Liver (tissue), 8 donors: ENCODE measurements at regions not wholly inside any gene's neighbourhood (a gene's known extent, or its start where the extent isn't known, plus 50 kb on each side); places are given as distances from the start of the nearest gene placed in this dataset.
A peak's percentile ranks its signal among the peaks of the same experiment; 100 is the strongest.

Source experiments
- DNase-seq: peaks from one replicate; pipeline ENCODE4 v3.0.0-alpha.2; 2017; ENCODE audit warnings: low spot score
- H3K27ac ChIP-seq, 2 donors: one replicate each; pipeline ENCODE4 v1.7.0; 2013; ENCODE audit warnings: inconsistent platforms in 2 of 2, low read length in 2 of 2, control low read depth in 1 of 2, low read depth in 1 of 2, mild to moderate bottlenecking in 1 of 2
- H3K27me3 ChIP-seq, 4 donors: one replicate each; pipeline versions ENCODE4 v1.6.1 to v1.7.0; 2013; ENCODE audit warnings: low read length in 3 of 4, inconsistent platforms in 1 of 4, mild to moderate bottlenecking in 1 of 4, moderate library complexity in 1 of 4; ENCODE audit not compliant: control insufficient read depth in 4 of 4, insufficient read depth in 4 of 4
- H3K36me3 ChIP-seq, 4 donors: one replicate each; pipeline versions ENCODE4 v1.6.1 to v1.7.0; 2013; ENCODE audit warnings: low read length in 3 of 4, mild to moderate bottlenecking in 3 of 4, low read depth in 1 of 4, moderate library complexity in 1 of 4; ENCODE audit not compliant: control insufficient read depth in 4 of 4, insufficient read depth in 3 of 4
- H3K4me1 ChIP-seq, 4 donors: one replicate each; pipeline versions ENCODE4 v1.6.1 to v1.7.0; 2013; ENCODE audit warnings: low read length in 3 of 4, mild to moderate bottlenecking in 3 of 4, moderate library complexity in 1 of 4; ENCODE audit not compliant: control insufficient read depth in 4 of 4, insufficient read depth in 4 of 4
- H3K4me3 ChIP-seq, 3 donors: one replicate each; pipeline versions ENCODE4 v1.6.1 to v1.7.0; 2013; ENCODE audit warnings: low read length in 3 of 3, control low read depth in 1 of 3, low read depth in 1 of 3, mild to moderate bottlenecking in 1 of 3
- H3K9ac ChIP-seq, 2 donors: one replicate each; pipeline ENCODE4 v1.7.0; 2013; ENCODE audit warnings: low read length in 2 of 2, mild to moderate bottlenecking in 2 of 2, moderate library complexity in 2 of 2, control low read depth in 1 of 2, low read depth in 1 of 2
- H3K9me3 ChIP-seq, 4 donors: one replicate each; pipeline versions ENCODE4 v1.6.1 to v1.7.0; 2013; ENCODE audit warnings: low read length in 3 of 4; ENCODE audit not compliant: control insufficient read depth in 4 of 4
- FOXA1 ChIP-seq: IDR thresholded peaks from 2 replicates; pipeline ENCODE4 v1.6.1; 2016; ENCODE audit warnings: antibody characterized with exemption
- GABPA ChIP-seq, 2 donors: IDR thresholded peaks in 1 of 2; conservative IDR thresholded peaks in 1 of 2; 2 replicates each; pipeline ENCODE4 v1.6.1; 2016; ENCODE audit warnings: antibody characterized with exemption in 2 of 2, mild to moderate bottlenecking in 1 of 2, moderate library complexity in 1 of 2
- HNF4A ChIP-seq, 2 donors: conservative IDR thresholded peaks; 2 replicates each; pipeline ENCODE4 v1.6.1; 2016; ENCODE audit warnings: antibody characterized with exemption in 2 of 2, mild to moderate bottlenecking in 2 of 2
- NR2F2 ChIP-seq: IDR thresholded peaks from 2 replicates; pipeline ENCODE4 v1.6.1; 2016; ENCODE audit warnings: antibody characterized with exemption
- RAD21 ChIP-seq, 2 donors: IDR thresholded peaks; 2 replicates each; pipeline ENCODE4 v1.6.1; 2016; ENCODE audit warnings: antibody characterized with exemption in 2 of 2, mild to moderate bottlenecking in 2 of 2
- REST ChIP-seq: IDR thresholded peaks from 2 replicates; pipeline ENCODE4 v1.6.1; 2016; ENCODE audit warnings: antibody characterized with exemption, mild to moderate bottlenecking
- RXRA ChIP-seq, 2 donors: IDR thresholded peaks; 2 replicates each; pipeline ENCODE4 v1.6.1; 2017 to 2018; ENCODE audit warnings: antibody characterized with exemption in 2 of 2, mild to moderate bottlenecking in 1 of 2
- TAF1 ChIP-seq: conservative IDR thresholded peaks from 2 replicates; pipeline ENCODE4 v1.6.1; 2016; ENCODE audit warnings: antibody characterized with exemption, mild to moderate bottlenecking
- YY1 ChIP-seq: IDR thresholded peaks from 2 replicates; pipeline ENCODE4 v1.6.1; 2016; ENCODE audit warnings: antibody characterized with exemption, mild to moderate bottlenecking
- WGBS: extraction: QIAGEN DNeasy Blood & Tissue Kit; methylation state at CpG from one replicate; pipeline ENCODE4 v1.1.7; 2013; 5-methylcytosine and 5-hydroxymethylcytosine counted together
- TF ChIP-seq, protein P1 (sequence below): IDR thresholded peaks from 2 replicates; pipeline ENCODE4 v1.6.1; 2016; ENCODE audit warnings: antibody characterized with exemption
- TF ChIP-seq, protein P2 (sequence below): fragments of 150-350 bp; IDR thresholded peaks from 2 replicates; pipeline ENCODE4 v1.5.1; 2017; ENCODE audit warnings: improper control_type of control experiment, low read depth, low read length; ENCODE audit not compliant: missing input control
- donor health status: healthy.
- donor health status: healthy.
- donor health status: healthy.
- donor health status: healthy.
- donor health status: healthy.

DNA sequence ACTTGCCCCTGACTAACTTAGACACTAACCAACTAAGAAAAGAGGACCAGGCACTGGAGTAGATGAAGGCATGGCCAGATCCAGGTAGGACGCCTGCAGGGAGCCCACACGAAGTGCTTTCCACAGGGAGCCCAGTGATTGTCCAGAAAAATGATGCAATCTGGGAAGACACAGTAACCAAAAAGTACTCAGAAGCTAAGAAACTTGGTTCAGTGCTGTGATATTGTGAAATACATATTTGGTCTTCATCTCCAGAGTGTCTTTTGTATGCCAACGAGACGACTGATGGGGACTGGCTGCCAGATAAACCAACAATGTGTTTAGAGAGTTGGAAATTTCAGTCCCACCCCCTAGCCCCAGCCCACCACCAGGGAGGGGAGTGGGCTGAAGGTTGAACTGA, 135.0 kb downstream of the SP3 start:
- Histone ChIP-seq H3K9me3 (no peaks in the 10 kb centered on the region), H3K27me3 (no peaks in the 10 kb centered on the region), H3K4me3 (no peak overlapping the region), H3K4me1 (no peaks in the 10 kb centered on the region), H3K36me3 (no peaks in the 10 kb centered on the region), H3K9ac (no peak overlapping the region), H3K27ac (no peak overlapping the region)
- WGBS, result 84% methylated on average over 4 of the region's 4 CpGs
- no peak for DNase-seq
- TF ChIP-seq GABPA (IDR thresholded peaks at IDR 0.05 in 1 of 2, conservative IDR thresholded peaks at IDR 0.05 in 1 of 2), result no peak
- no peak for TF ChIP-seq TAF1
- TF ChIP-seq RXRA (IDR thresholded peaks at IDR 0.05), result no peak
- no peak for TF ChIP-seq NR2F2
- TF ChIP-seq YY1, result no peak
- TF ChIP-seq FOXA1, result no peak
- no peak for TF ChIP-seq REST
- TF ChIP-seq HNF4A (conservative IDR thresholded peaks at IDR 0.05), result no peak
- no peak for TF ChIP-seq RAD21 (IDR thresholded peaks at IDR 0.05)

DNA sequence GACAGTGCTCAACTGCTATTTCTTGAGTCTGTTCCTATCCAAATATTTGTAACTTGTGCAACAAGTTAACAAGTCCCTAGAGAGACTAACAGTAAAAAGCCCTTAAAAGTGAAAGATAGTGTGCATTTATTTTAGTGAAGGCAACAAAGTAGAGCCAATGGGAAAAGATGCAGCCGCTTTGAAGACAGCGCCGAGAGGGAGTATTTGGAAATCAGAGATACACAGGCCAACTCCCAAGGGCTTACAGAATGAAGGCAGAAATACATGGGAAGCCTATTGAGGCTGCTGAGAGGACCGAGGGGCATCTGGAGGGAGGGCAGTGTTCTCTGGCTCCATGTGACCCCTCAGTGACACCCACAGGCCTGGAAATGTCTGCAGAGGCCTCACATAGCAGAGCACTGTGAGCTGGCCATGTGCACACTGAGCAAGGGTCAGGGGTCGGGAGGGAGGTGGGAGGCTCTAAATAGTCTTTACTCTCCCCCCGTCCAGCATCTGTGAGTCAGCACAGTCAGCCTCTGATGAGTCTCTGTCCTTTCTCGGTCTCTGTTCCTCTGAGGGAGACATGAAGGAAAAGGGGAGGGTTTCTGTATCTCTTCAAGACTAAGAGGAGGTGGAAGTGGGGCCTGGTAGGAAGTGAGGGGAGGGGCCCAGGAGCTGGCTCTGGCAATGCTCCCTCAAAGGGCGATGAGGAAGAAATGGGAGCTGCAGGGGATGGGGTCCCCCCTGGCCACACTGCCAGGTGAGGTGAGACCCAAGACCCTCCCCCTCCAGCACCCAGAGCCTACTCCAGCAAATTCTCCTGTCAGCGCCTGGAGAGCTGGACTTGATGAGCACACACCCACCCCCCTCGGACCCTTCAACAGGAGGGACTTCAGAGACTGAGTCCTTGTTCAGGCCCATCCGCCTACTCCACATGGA, 133.6 kb downstream of the SP3 start:
- no peaks in the 10 kb centered on the region for H3K4me1 ChIP-seq
- H3K36me3 ChIP-seq, result no peaks in the 10 kb centered on the region
- TF ChIP-seq, protein P1, sequence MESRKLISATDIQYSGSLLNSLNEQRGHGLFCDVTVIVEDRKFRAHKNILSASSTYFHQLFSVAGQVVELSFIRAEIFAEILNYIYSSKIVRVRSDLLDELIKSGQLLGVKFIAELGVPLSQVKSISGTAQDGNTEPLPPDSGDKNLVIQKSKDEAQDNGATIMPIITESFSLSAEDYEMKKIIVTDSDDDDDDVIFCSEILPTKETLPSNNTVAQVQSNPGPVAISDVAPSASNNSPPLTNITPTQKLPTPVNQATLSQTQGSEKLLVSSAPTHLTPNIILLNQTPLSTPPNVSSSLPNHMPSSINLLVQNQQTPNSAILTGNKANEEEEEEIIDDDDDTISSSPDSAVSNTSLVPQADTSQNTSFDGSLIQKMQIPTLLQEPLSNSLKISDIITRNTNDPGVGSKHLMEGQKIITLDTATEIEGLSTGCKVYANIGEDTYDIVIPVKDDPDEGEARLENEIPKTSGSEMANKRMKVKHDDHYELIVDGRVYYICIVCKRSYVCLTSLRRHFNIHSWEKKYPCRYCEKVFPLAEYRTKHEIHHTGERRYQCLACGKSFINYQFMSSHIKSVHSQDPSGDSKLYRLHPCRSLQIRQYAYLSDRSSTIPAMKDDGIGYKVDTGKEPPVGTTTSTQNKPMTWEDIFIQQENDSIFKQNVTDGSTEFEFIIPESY, result no peak
- TF ChIP-seq FOXA1, result no peak
- TF ChIP-seq NR2F2, result peak; percentile 94
- TF ChIP-seq, protein P2, sequence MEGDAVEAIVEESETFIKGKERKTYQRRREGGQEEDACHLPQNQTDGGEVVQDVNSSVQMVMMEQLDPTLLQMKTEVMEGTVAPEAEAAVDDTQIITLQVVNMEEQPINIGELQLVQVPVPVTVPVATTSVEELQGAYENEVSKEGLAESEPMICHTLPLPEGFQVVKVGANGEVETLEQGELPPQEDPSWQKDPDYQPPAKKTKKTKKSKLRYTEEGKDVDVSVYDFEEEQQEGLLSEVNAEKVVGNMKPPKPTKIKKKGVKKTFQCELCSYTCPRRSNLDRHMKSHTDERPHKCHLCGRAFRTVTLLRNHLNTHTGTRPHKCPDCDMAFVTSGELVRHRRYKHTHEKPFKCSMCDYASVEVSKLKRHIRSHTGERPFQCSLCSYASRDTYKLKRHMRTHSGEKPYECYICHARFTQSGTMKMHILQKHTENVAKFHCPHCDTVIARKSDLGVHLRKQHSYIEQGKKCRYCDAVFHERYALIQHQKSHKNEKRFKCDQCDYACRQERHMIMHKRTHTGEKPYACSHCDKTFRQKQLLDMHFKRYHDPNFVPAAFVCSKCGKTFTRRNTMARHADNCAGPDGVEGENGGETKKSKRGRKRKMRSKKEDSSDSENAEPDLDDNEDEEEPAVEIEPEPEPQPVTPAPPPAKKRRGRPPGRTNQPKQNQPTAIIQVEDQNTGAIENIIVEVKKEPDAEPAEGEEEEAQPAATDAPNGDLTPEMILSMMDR, result no peak
- peak in 1 of 2 donors; percentile 33 for TF ChIP-seq RXRA (IDR thresholded peaks at IDR 0.05)
- H3K27ac ChIP-seq, result no peak overlapping the region
- H3K4me3 ChIP-seq, result no peak overlapping the region
- WGBS, result 80% methylated on average over 11 of the region's 11 CpGs
- DNase-seq, result no peak
- H3K9me3 ChIP-seq, result no peaks in the 10 kb centered on the region
- no peaks in the 10 kb centered on the region for H3K27me3 ChIP-seq
- H3K9ac ChIP-seq, result no peak overlapping the region
